Activated T-cell treated with anti-CD3 and anti-CD28 coated beads, Interleukin-2, amount 50 U/mL, for 72 hours (primary cell): ENCODE measurements at regions not wholly inside any gene's neighbourhood (a gene's known extent, or its start where the extent isn't known, plus 50 kb on each side); places are given as distances from the start of the nearest gene placed in this dataset.
"Not testable (repeated sequence)": the region's sequence is repeated elsewhere in the genome, so short reads cannot be mapped to it uniquely, and the experiment has no call there.

ENCODE experiments used
- ATAC-seq, 2 donors: fragments of 150-1000 bp; cut with Tn5 transposase; replicated peaks in 1 of 2; 2 replicates each; pipeline ENCODE4 v1.10.0; 2021; ENCODE audit warnings: moderate library complexity in 2 of 2, mild to moderate bottlenecking in 1 of 2
- DNase-seq, 2 donors: peaks; one replicate each; pipeline ENCODE4 v3.0.0; 2021 to 2022; ENCODE audit warnings: mixed read lengths in 1 of 2
- H3K27ac Mint-ChIP-seq: one replicate; pipeline ENCODE4 v1.8.0; 2022; ENCODE audit warnings: mild to moderate bottlenecking, moderate library complexity, mixed read lengths
- H3K27me3 Mint-ChIP-seq: one replicate; pipeline ENCODE4 v1.8.0; 2022; ENCODE audit warnings: low read depth, mixed read lengths
- H3K36me3 Mint-ChIP-seq, 2 donors: one replicate each; pipeline ENCODE4 v1.8.0; 2022; ENCODE audit warnings: mixed read lengths in 2 of 2, mild to moderate bottlenecking in 1 of 2; ENCODE audit not compliant: insufficient read depth in 2 of 2
- H3K4me1 Mint-ChIP-seq: one replicate; pipeline ENCODE4 v1.8.0; 2022; ENCODE audit warnings: low read depth, mixed read lengths
- H3K4me3 Mint-ChIP-seq, 2 donors: one replicate each; pipeline ENCODE4 v1.8.0; 2022; ENCODE audit warnings: mild to moderate bottlenecking in 2 of 2, mixed read lengths in 2 of 2, moderate library complexity in 2 of 2
- H3K9me3 Mint-ChIP-seq, 2 donors: one replicate each; pipeline ENCODE4 v1.8.0; 2022; ENCODE audit warnings: mixed read lengths in 2 of 2

DNA sequence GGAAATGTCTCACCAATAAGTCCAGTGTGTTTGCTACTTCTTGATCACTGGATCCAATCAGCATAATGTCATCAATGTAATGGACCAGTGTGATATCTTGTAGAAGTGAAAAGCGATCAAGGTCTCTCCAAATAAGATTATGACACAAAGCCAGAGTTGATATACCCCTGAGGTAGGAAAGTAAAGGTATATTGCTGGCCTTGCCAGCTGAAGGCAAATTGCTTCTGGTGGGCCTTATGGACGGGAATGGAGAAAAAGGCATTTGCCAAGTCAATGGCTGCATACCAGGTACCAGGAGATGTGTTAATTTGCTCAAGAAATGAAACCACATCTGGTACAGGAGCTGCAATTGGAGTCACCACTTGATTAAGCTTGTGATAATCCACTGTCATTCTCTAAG, 158.5 kb downstream of the CYP26A1 start:
- ATAC-seq, H3K4me3 Mint-ChIP-seq: not testable (repeated sequence)

DNA sequence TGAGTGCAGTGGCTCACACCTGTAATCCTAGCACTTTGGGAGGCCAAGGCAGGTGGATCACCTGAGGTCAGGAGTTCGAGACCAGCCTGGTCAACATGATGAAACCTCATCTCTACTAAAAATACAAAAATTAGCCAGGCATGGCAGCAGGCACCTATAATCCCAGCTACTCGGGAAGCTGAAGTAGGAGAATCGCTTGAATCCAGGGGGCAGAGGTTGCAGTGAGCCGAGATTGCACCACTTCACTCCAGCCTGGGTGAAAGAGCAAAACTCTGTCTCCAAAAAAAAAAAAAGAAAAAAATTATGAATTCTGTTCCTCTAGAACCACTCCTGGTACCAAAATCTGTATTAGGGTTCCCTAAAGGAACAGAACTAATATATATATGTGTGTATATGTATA, 161.2 kb downstream of the CYP26A1 start:
- not testable (repeated sequence) for H3K36me3 Mint-ChIP-seq

More for the DNA sequence above, 158.5 kb downstream of the CYP26A1 start:
- H3K27me3 Mint-ChIP-seq, H3K9me3 Mint-ChIP-seq, H3K4me1 Mint-ChIP-seq, H3K36me3 Mint-ChIP-seq, DNase-seq, H3K27ac Mint-ChIP-seq: not testable (repeated sequence)

DNA sequence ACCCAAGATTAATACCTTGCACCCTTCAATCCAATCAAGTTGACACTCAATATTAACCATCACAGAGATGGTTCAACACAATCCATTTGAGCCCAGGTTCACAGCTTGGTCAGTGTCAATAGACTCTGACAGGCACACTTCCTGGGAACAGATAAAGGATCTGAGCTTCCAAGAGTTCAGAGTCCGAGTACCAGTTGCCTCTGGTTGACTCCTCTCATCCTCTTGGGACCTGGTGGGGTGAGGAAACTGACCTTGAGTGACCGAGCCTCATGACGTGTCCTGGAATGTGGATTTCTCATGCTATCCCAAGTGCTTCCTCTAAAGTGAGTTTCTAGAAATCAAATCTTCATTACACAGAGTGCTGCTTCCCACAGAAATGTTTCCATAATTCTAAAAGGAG, 162.0 kb downstream of the CYP26A1 start:
- no peak overlapping the region for H3K27ac Mint-ChIP-seq
- H3K4me1 Mint-ChIP-seq = no peaks in the 10 kb centered on the region
- H3K27me3 Mint-ChIP-seq = peaks cover 5% of the 10 kb centered on the region
- H3K9me3 Mint-ChIP-seq = no peaks in the 10 kb centered on the region
- no peak for DNase-seq
- no peak for ATAC-seq
- H3K4me3 Mint-ChIP-seq = no peak overlapping the region
- H3K36me3 Mint-ChIP-seq = no peaks in the 10 kb centered on the region

More for the DNA sequence above, 161.2 kb downstream of the CYP26A1 start:
- H3K9me3 Mint-ChIP-seq, ATAC-seq, H3K4me1 Mint-ChIP-seq, H3K27ac Mint-ChIP-seq, H3K27me3 Mint-ChIP-seq, H3K4me3 Mint-ChIP-seq, DNase-seq: not testable (repeated sequence)

GRCh38 chr10:93236393-93237040, 162.8 kb downstream of the CYP26A1 start:
- no peak for ATAC-seq
- H3K36me3 Mint-ChIP-seq = no peaks in the 10 kb centered on the region
- no peaks in the 10 kb centered on the region for H3K4me1 Mint-ChIP-seq
- H3K9me3 Mint-ChIP-seq = no peaks in the 10 kb centered on the region
- DNase-seq = no peak
- H3K27ac Mint-ChIP-seq = no peak overlapping the region
- H3K27me3 Mint-ChIP-seq = peaks cover 5% of the 10 kb centered on the region
- no peak overlapping the region for H3K4me3 Mint-ChIP-seq

DNA sequence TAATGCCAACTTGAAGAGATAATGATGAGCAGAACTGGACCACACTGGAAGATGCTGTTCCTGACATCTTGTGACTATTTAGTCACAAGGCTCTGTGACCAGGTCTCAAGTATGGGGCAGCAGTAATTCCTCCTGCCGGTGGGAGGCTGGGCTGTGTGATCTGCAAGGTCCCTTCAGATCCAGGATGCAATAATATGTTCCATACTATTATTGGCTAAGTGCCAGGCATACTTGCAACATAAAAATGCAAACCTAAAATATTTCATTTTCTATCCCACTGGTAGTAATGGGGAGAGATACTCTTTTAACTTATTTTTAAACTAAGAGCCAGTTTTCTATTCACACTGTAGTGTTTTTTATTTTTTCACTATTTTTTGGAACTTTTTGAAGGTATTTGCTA, 171.5 kb downstream of the CYP26A1 start:
- Mint-ChIP-seq H3K4me1 (no peaks in the 10 kb centered on the region), H3K9me3 (no peaks in the 10 kb centered on the region), H3K36me3 (no peaks in the 10 kb centered on the region), H3K27ac (no peak overlapping the region), H3K4me3 (no peak overlapping the region), H3K27me3 (peaks cover 18% of the 10 kb centered on the region)
- ATAC-seq (no peak), DNase-seq (no peak)

GRCh38 chr10:93245779-93246178, 172.1 kb downstream of the CYP26A1 start:
- H3K9me3 Mint-ChIP-seq = no peaks in the 10 kb centered on the region
- H3K4me1 Mint-ChIP-seq = no peaks in the 10 kb centered on the region
- no peak overlapping the region for H3K27ac Mint-ChIP-seq
- DNase-seq (no peak), ATAC-seq (no peak)
- peaks cover 18% of the 10 kb centered on the region for H3K27me3 Mint-ChIP-seq
- H3K36me3 Mint-ChIP-seq = no peaks in the 10 kb centered on the region
- no peak overlapping the region for H3K4me3 Mint-ChIP-seq

DNA sequence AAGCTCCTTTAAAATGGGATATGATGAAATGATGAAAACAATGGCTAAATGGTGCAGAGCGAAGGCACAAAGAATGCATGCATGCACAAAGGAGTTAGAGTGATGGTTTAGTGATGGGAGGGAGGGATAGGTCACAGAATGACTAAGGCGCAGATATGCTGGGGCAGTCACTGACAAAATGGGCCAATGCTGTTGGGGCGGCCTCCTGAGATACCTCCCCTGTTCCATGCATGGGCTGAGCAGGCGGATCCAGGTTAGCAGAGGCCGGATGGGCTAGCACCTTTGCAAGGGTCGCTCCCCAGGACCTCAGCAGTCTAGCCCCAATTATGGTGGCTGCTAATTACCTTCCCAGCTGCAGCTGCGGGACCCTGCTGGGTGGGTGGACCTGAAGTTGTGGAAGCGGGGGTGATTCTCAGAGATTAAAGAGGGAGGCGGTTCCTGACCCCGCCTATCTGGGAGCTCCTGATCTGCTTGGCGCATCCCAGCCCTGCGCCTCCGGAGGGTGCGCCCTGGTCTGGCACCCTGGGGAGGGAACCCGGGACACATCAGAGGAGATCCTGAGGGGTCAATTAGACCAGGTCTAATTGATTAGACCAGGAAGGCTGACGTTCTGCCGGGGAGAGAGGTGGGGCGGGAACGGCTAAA, 175.0 kb downstream of the CYP26A1 start:
- Mint-ChIP-seq H3K4me1 (no peaks in the 10 kb centered on the region), H3K27ac (no peak overlapping the region), H3K27me3 (peaks cover 18% of the 10 kb centered on the region), H3K9me3 (no peaks in the 10 kb centered on the region), H3K4me3 (no peak overlapping the region), H3K36me3 (no peaks in the 10 kb centered on the region)
- DNase-seq (no peak), ATAC-seq (no peak)

- H3K27me3 Mint-ChIP-seq = peaks cover 9% of the 10 kb centered on the region
- no peaks in the 10 kb centered on the region for H3K36me3 Mint-ChIP-seq
- ATAC-seq (no peak), DNase-seq (no peak)
- no peak overlapping the region for H3K27ac Mint-ChIP-seq
- no peaks in the 10 kb centered on the region for H3K4me1 Mint-ChIP-seq
- H3K4me3 Mint-ChIP-seq = no peak overlapping the region
- H3K9me3 Mint-ChIP-seq = no peaks in the 10 kb centered on the region
Measured at GRCh38 chr10:93250010-93250409, 176.3 kb downstream of the CYP26A1 start.

GRCh38 chr10:93254180-93254853, 180.6 kb downstream of the CYP26A1 start:
- Mint-ChIP-seq H3K27ac (no peak overlapping the region), H3K27me3 (no peaks in the 10 kb centered on the region), H3K36me3 (no peaks in the 10 kb centered on the region), H3K4me3 (no peak overlapping the region), H3K9me3 (no peaks in the 10 kb centered on the region), H3K4me1 (no peaks in the 10 kb centered on the region)
- ATAC-seq = no peak
- no peak for DNase-seq

- Mint-ChIP-seq H3K36me3 (no peaks in the 10 kb centered on the region), H3K27ac (no peak overlapping the region), H3K9me3 (no peaks in the 10 kb centered on the region), H3K4me1 (no peaks in the 10 kb centered on the region), H3K4me3 (no peak overlapping the region), H3K27me3 (no peaks in the 10 kb centered on the region)
- ATAC-seq (no peak), DNase-seq (no peak)
Measured at GRCh38 chr10:93255546-93255945, 181.9 kb downstream of the CYP26A1 start.
